GM13977 (cell line): ENCODE measurements at regions not wholly inside any gene's neighbourhood (a gene's known extent, or its start where the extent isn't known, plus 50 kb on each side); places are given as distances from the start of the nearest gene placed in this dataset.

Source experiments
- DNase-seq: peaks from one replicate; pipeline ENCODE4 v3.0.0; 2012; ENCODE audit warnings: low spot score
- in situ Hi-C: fragments of 300-500 bp; cut with MboI; formaldehyde crosslinking; loops from one replicate; pipeline ENCODE4 v1.12.0; 2022; ENCODE audit warnings: low sequenced_read_pairs, low pct_unique_long_range_greater_than_20kb, mixed read lengths, inconsistent platforms; ENCODE audit not compliant: unreplicated experiment
- TF ChIP-seq, protein P1 (sequence below): IDR thresholded peaks from 2 replicates; pipeline ENCODE4 v1.5.1; 2012; ENCODE audit warnings: mild to moderate bottlenecking, control low read depth; ENCODE audit not compliant: insufficient read depth; ENCODE audit errors: extremely low read depth, missing control alignments

DNA sequence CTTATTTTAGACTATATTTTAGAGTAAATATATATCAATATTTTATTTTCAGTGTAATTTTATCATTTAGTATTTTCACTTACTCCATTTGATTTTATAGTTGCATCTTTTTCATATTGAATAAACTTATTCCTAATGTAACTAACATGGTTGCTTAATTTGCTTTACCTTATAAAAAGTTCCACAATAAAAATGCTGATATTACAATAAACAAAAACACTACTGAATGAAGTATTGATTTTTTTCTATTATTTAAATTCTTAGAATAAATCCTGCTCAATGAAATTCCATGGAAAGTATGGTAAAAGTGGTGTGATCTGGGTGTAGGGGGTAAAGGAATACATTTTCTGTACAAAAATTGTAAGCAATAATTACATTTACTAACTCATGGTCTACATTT lies 2074.9 kb upstream of the C9orf72 start:
- DNase-seq, result no peak
- TF ChIP-seq, protein P1, sequence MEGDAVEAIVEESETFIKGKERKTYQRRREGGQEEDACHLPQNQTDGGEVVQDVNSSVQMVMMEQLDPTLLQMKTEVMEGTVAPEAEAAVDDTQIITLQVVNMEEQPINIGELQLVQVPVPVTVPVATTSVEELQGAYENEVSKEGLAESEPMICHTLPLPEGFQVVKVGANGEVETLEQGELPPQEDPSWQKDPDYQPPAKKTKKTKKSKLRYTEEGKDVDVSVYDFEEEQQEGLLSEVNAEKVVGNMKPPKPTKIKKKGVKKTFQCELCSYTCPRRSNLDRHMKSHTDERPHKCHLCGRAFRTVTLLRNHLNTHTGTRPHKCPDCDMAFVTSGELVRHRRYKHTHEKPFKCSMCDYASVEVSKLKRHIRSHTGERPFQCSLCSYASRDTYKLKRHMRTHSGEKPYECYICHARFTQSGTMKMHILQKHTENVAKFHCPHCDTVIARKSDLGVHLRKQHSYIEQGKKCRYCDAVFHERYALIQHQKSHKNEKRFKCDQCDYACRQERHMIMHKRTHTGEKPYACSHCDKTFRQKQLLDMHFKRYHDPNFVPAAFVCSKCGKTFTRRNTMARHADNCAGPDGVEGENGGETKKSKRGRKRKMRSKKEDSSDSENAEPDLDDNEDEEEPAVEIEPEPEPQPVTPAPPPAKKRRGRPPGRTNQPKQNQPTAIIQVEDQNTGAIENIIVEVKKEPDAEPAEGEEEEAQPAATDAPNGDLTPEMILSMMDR, result no peak
- in situ Hi-C loops, result no loop called here

DNA sequence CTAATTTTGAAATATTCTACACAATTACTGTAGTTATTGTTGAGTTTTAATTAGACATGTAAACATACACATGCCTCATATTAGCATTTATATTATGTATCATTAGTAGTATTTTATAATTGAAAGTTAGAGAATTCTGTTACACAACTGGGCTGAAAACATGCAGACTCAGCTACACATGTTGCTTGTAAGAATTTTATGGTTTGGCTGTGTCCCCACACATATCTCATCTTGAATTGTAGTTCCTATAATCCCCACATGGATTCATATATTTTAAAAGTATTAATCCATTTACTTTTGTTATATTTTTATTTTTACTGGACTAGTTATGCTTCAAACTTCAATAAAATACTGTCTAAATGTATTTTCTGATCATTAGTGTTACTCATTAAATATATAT lies 2075.3 kb upstream of the C9orf72 start:
- DNase-seq, result no peak
- in situ Hi-C loops, result no loop called here
- TF ChIP-seq, protein P1, result no peak

DNA sequence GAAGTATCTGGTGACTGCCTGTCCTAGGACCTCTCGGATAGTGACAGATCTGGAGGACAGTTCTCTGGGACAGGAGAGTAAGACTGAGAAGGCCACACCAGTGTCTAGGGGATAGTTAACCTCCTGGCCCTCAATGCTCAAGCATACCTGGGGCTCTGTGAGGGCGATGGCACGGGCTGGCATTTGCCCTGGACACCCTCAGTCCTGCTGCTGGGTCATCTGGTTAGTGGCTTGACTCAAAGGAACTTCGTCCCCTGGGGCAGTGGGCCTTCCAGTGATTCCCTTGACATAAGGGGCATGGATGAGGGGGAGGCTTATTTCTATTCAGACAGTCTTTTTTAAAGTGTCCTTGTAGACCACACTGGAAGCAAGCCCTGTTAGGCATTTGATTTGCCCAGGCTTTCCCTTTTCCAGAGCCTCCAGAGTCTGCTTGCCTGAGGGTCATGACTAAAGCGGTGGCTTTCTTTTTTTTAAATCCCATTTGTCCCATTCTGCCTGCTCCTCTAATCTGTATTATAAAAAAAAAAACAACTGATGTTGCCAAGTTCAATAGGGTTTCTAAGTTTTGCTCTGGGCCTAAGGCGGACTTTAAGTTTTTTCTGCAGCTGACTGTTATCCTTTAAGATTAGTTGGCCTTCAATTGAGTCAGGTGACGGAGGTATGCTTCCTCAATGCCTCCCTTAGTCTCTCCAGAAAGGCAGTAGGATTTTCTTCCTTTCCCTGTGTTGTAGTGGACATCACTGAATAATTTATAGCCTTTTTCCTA lies 2083.5 kb upstream of the C9orf72 start:
- TF ChIP-seq, protein P1, result no peak
- no peak for DNase-seq
- in situ Hi-C loops, result no loop called here

DNA sequence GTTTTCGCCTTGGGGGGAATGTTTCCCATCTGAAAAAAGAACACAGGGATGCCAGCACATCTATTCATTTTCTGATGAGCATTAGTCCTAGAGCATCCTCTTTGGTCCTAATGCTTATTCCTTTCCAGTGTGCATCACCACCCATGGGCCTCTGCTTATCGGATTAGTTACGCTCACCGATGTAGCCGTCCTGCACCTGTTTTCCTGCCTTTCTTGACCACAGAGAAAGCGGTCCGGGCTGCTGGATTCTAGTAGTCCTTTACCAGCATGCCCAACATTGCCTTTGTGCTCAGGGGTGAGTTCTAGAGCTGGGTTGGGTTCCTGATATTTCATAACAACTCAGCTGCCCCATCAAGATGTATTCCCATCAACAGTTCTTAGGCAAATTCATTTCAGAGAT lies 2084.5 kb upstream of the C9orf72 start:
- in situ Hi-C loops, result no loop called here
- TF ChIP-seq, protein P1, result no peak
- no peak for DNase-seq

DNA sequence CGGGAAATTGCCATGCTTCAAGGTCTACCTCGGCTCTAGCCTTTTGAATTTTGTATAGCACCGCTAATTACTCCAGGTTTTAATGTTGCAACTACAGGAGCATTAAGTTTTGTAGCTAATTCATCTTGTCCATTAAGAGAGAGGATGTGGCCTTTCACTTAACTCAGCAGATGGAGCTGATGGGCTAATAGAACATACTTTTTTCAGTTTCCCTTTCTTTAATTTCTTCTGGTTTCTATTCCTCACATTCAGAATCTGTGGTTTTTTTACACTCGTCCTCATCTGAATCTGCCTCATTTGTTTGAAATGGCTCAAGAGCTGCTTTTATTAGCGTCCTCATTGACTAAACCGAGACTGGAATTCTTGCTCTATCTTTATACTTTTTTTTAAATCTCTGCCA lies 2085.7 kb upstream of the C9orf72 start:
- TF ChIP-seq, protein P1, result no peak
- in situ Hi-C loops, result no loop called here

DNA sequence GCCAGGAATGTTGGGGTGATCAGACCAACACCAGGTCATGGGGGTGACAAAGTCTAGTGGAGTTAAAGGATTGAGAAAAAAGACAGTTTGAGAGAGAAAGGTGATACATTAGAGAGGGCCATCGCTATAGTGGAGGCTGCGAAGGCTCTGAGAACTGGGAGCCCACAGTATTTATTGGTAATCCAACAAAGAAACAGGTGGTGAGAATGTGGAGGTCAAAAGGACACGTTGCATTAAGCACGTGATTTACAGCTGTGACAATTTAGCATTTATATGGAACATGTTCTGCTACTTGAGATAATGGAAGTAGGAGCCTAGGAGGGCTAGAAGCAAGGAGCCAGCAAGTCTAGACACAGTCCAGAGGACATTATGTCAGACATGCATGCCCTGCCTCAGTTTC lies 2086.5 kb upstream of the C9orf72 start:
- DNase-seq, result no peak
- in situ Hi-C loops, result no loop called here
- TF ChIP-seq, protein P1, result no peak

More for the DNA sequence above, 2085.7 kb upstream of the C9orf72 start:
- no peak for DNase-seq
